Fibroblast of lung (primary cell): ENCODE measurements at regions not wholly inside any gene's neighbourhood (a gene's known extent, or its start where the extent isn't known, plus 50 kb on each side); places are given as distances from the start of the nearest gene placed in this dataset.

ENCODE experiments used
- EZH2 ChIP-seq: IDR thresholded peaks from 2 replicates; pipeline ENCODE4 v1.5.1; 2012; ENCODE audit warnings: low read length, control low read depth, mild to moderate bottlenecking; ENCODE audit errors: missing control alignments
- TF ChIP-seq, protein P1 (sequence below), 2 donors: IDR thresholded peaks in 1 of 2; conservative IDR thresholded peaks in 1 of 2; 1 replicate in 1 of 2; 2 replicates in 1 of 2; pipeline ENCODE4 v1.5.1; 2011 to 2012; ENCODE audit warnings: low read length in 2 of 2, control low read depth in 1 of 2, inconsistent platforms in 1 of 2, low read depth in 1 of 2, mild to moderate bottlenecking in 1 of 2

GRCh38 chr13:83450591-83450990 lies 431.7 kb downstream of the SLITRK1 start:
- TF ChIP-seq, protein P1, sequence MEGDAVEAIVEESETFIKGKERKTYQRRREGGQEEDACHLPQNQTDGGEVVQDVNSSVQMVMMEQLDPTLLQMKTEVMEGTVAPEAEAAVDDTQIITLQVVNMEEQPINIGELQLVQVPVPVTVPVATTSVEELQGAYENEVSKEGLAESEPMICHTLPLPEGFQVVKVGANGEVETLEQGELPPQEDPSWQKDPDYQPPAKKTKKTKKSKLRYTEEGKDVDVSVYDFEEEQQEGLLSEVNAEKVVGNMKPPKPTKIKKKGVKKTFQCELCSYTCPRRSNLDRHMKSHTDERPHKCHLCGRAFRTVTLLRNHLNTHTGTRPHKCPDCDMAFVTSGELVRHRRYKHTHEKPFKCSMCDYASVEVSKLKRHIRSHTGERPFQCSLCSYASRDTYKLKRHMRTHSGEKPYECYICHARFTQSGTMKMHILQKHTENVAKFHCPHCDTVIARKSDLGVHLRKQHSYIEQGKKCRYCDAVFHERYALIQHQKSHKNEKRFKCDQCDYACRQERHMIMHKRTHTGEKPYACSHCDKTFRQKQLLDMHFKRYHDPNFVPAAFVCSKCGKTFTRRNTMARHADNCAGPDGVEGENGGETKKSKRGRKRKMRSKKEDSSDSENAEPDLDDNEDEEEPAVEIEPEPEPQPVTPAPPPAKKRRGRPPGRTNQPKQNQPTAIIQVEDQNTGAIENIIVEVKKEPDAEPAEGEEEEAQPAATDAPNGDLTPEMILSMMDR (conservative IDR thresholded peaks at IDR 0.05 in 1 of 2, IDR thresholded peaks at IDR 0.05 in 1 of 2; ENCODE audit: low read depth in 1 of 2, low read length in 2 of 2) = no peak
- no peak for TF ChIP-seq EZH2
